WTC11 (cell line): ENCODE measurements at regions not wholly inside any gene's neighbourhood (a gene's known extent, or its start where the extent isn't known, plus 50 kb on each side); places are given as distances from the start of the nearest gene placed in this dataset.

ENCODE experiments used
- ATAC-seq: fragments of 200-7000 bp; cut with Tn5 transposase; 2 replicates; pipeline ENCODE4 v1.10.0; 2021; ENCODE audit warnings: mild to moderate bottlenecking, moderate library complexity
- CTCF ChIA-PET: fragments of 300-600 bp; sonication (Branson Sonifier 250); formaldehyde crosslinking; loops from one replicate; lab custom pipeline; 2021; ENCODE audit warnings: antibody characterized with exemption; lab: Charles Lee
- POLR2A ChIA-PET: fragments of 350-600 bp; sonication (Branson Sonifier 250); formaldehyde crosslinking; loops from one replicate; lab custom pipeline; 2021; ENCODE audit warnings: antibody characterized with exemption; lab: Charles Lee
- DNase-seq: peaks from one replicate; pipeline ENCODE4 v3.0.0; 2021; ENCODE audit warnings: low spot score
- H3K27ac Mint-ChIP-seq: 2 replicates; pipeline ENCODE4 v1.8.0; 2021; ENCODE audit warnings: mixed read lengths
- H3K27me3 Mint-ChIP-seq: 2 replicates; pipeline ENCODE4 v1.8.0; 2021; ENCODE audit warnings: low read depth, mild to moderate bottlenecking, moderate library complexity, mixed read lengths
- H3K36me3 Mint-ChIP-seq: 2 replicates; pipeline ENCODE4 v1.8.0; 2021; ENCODE audit warnings: mixed read lengths
- H3K4me1 Mint-ChIP-seq: 2 replicates; pipeline ENCODE4 v1.8.0; 2022; ENCODE audit warnings: mixed read lengths
- H3K4me3 Mint-ChIP-seq: 2 replicates; pipeline ENCODE4 v1.8.0; 2021; ENCODE audit warnings: mild to moderate bottlenecking, moderate library complexity, mixed read lengths
- H3K9me3 Mint-ChIP-seq: 2 replicates; pipeline ENCODE4 v1.8.0; 2021; ENCODE audit warnings: mixed read lengths
- CREM ChIP-seq: sonication (generic); formaldehyde crosslinking; IDR thresholded peaks from 2 replicates; pipeline ENCODE4 v1.8.1; 2022; ENCODE audit warnings: mild to moderate bottlenecking, missing genetic modification reagents, moderate library complexity
- ELF4 ChIP-seq: sonication (generic); formaldehyde crosslinking; IDR thresholded peaks from 2 replicates; pipeline ENCODE4 v1.8.1; 2022; ENCODE audit warnings: low read depth, mild to moderate bottlenecking, moderate library complexity, missing genetic modification reagents
- FOXJ3 ChIP-seq: sonication (generic); formaldehyde crosslinking; IDR thresholded peaks from 2 replicates; pipeline ENCODE4 v1.9.0; 2021; ENCODE audit warnings: missing genetic modification reagents, mild to moderate bottlenecking, borderline replicate concordance
- FOXK1 ChIP-seq: sonication (generic); formaldehyde crosslinking; IDR thresholded peaks from 2 replicates; pipeline ENCODE4 v1.8.0; 2022; ENCODE audit warnings: mild to moderate bottlenecking, moderate library complexity, missing genetic modification reagents
- FOXP1 ChIP-seq: sonication (generic); formaldehyde crosslinking; IDR thresholded peaks from 2 replicates; pipeline ENCODE4 v1.8.0; 2022; ENCODE audit warnings: missing genetic modification reagents, mild to moderate bottlenecking, moderate library complexity, borderline replicate concordance
- FOXP4 ChIP-seq: sonication (generic); formaldehyde crosslinking; IDR thresholded peaks from 2 replicates; pipeline ENCODE4 v1.8.0; 2022; ENCODE audit warnings: mild to moderate bottlenecking, missing genetic modification reagents
- GRHL2 ChIP-seq: fragments of 250-450 bp; sonication (Bioruptor Pico); IDR thresholded peaks from 2 replicates; pipeline ENCODE4 v1.8.0; 2022; ENCODE audit warnings: mild to moderate bottlenecking, moderate library complexity; ENCODE audit not compliant: insufficient replicate concordance, severe bottlenecking
- KAT7 ChIP-seq: sonication (generic); formaldehyde crosslinking; IDR thresholded peaks from 2 replicates; pipeline ENCODE4 v1.8.1; 2023; ENCODE audit warnings: missing genetic modification reagents, mild to moderate bottlenecking, borderline replicate concordance
- NFYB ChIP-seq: sonication (generic); formaldehyde crosslinking; conservative IDR thresholded peaks from 2 replicates; pipeline ENCODE4 v1.8.0; 2022; ENCODE audit warnings: low read depth, missing genetic modification reagents
- NR3C1 ChIP-seq: sonication (generic); formaldehyde crosslinking; conservative IDR thresholded peaks from 2 replicates; pipeline ENCODE4 v1.8.1; 2023; ENCODE audit warnings: low read depth, mild to moderate bottlenecking, missing genetic modification reagents
- PRDM15 ChIP-seq: sonication (generic); formaldehyde crosslinking; IDR thresholded peaks from 2 replicates; pipeline ENCODE4 v1.8.0; 2022; ENCODE audit warnings: missing genetic modification reagents
- RELA ChIP-seq: sonication (generic); formaldehyde crosslinking; IDR thresholded peaks from 2 replicates; pipeline ENCODE4 v1.8.1; 2022; ENCODE audit warnings: missing genetic modification reagents, mild to moderate bottlenecking, borderline replicate concordance
- TCF7 ChIP-seq: sonication (generic); formaldehyde crosslinking; IDR thresholded peaks from 2 replicates; pipeline ENCODE4 v1.8.0; 2022; ENCODE audit warnings: mild to moderate bottlenecking, low read depth, missing genetic modification reagents, moderate library complexity
- TP53 ChIP-seq: sonication (generic); formaldehyde crosslinking; IDR thresholded peaks from 2 replicates; pipeline ENCODE4 v1.8.1; 2023; ENCODE audit warnings: mild to moderate bottlenecking, missing genetic modification reagents
- ZBTB21 ChIP-seq: sonication (generic); formaldehyde crosslinking; IDR thresholded peaks from 2 replicates; pipeline ENCODE4 v1.8.1; 2023; ENCODE audit warnings: mild to moderate bottlenecking, missing genetic modification reagents, borderline replicate concordance
- ZNF416 ChIP-seq: fragments of 250-450 bp; sonication (Bioruptor Pico); IDR thresholded peaks from 2 replicates; pipeline ENCODE4 v1.9.0; 2021; ENCODE audit warnings: mild to moderate bottlenecking, inconsistent platforms
- ZNF423 ChIP-seq: fragments of 250-450 bp; sonication (Bioruptor Pico); IDR thresholded peaks from 2 replicates; pipeline ENCODE4 v2.1.2; 2022; ENCODE audit warnings: mild to moderate bottlenecking, moderate library complexity
- TF ChIP-seq, protein P1 (sequence below): sonication (generic); formaldehyde crosslinking; IDR thresholded peaks from 2 replicates; pipeline ENCODE4 v1.8.0; 2022; ENCODE audit warnings: mild to moderate bottlenecking, missing genetic modification reagents
- TF ChIP-seq, protein P2 (sequence below): sonication (generic); formaldehyde crosslinking; IDR thresholded peaks from 2 replicates; pipeline ENCODE4 v1.8.1; 2023; ENCODE audit warnings: mild to moderate bottlenecking, missing genetic modification reagents, borderline replicate concordance
- TF ChIP-seq, protein P3 (sequence below): sonication (generic); formaldehyde crosslinking; IDR thresholded peaks from 2 replicates; pipeline ENCODE4 v1.8.1; 2022; ENCODE audit warnings: low read depth, missing genetic modification reagents, borderline replicate concordance
- TF ChIP-seq, protein P4 (sequence below): sonication (generic); formaldehyde crosslinking; IDR thresholded peaks from 2 replicates; pipeline ENCODE4 v1.8.0; 2022; ENCODE audit warnings: mild to moderate bottlenecking, missing genetic modification reagents

GRCh38 chr11:32529994-32530588, 53.5 kb upstream of the EIF3M start (continued):
- no peak for TF ChIP-seq TCF7 (CRISPR knock-in tag)
- no peak for TF ChIP-seq GRHL2 (CRISPR knock-in tag)
- TF ChIP-seq FOXP1 (CRISPR knock-in tag) = no peak
- no peak for TF ChIP-seq FOXJ3 (CRISPR knock-in tag)

- POLR2A ChIA-PET = no interaction called here
- no peak overlapping the region for H3K4me3 Mint-ChIP-seq
- DNase-seq (no peak), ATAC-seq (no peak)
- H3K4me1 Mint-ChIP-seq = no peaks in the 10 kb centered on the region
- CTCF ChIA-PET = no interaction called here
- no peaks in the 10 kb centered on the region for H3K36me3 Mint-ChIP-seq
- H3K9me3 Mint-ChIP-seq = peaks cover 13% of the 10 kb centered on the region
- H3K27me3 Mint-ChIP-seq = no peaks in the 10 kb centered on the region
- H3K27ac Mint-ChIP-seq = no peak overlapping the region
- TF ChIP-seq NFYB (CRISPR knock-in tag) (no peak), ELF4 (no peak), RELA (no peak), FOXJ3 (CRISPR knock-in tag) (no peak), FOXP4 (no peak), TP53 (no peak), ZNF423 (no peak), ZBTB21 (CRISPR knock-in tag) (no peak), PRDM15 (CRISPR knock-in tag) (no peak), ZNF416 (CRISPR knock-in tag) (no peak), FOXK1 (no peak), CREM (CRISPR knock-in tag) (no peak), NR3C1 (CRISPR knock-in tag) (no peak), KAT7 (CRISPR knock-in tag) (no peak)
- TF ChIP-seq, protein P1, sequence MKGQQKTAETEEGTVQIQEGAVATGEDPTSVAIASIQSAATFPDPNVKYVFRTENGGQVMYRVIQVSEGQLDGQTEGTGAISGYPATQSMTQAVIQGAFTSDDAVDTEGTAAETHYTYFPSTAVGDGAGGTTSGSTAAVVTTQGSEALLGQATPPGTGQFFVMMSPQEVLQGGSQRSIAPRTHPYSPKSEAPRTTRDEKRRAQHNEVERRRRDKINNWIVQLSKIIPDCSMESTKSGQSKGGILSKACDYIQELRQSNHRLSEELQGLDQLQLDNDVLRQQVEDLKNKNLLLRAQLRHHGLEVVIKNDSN (CRISPR knock-in tag) = no peak
- TF ChIP-seq, protein P2, sequence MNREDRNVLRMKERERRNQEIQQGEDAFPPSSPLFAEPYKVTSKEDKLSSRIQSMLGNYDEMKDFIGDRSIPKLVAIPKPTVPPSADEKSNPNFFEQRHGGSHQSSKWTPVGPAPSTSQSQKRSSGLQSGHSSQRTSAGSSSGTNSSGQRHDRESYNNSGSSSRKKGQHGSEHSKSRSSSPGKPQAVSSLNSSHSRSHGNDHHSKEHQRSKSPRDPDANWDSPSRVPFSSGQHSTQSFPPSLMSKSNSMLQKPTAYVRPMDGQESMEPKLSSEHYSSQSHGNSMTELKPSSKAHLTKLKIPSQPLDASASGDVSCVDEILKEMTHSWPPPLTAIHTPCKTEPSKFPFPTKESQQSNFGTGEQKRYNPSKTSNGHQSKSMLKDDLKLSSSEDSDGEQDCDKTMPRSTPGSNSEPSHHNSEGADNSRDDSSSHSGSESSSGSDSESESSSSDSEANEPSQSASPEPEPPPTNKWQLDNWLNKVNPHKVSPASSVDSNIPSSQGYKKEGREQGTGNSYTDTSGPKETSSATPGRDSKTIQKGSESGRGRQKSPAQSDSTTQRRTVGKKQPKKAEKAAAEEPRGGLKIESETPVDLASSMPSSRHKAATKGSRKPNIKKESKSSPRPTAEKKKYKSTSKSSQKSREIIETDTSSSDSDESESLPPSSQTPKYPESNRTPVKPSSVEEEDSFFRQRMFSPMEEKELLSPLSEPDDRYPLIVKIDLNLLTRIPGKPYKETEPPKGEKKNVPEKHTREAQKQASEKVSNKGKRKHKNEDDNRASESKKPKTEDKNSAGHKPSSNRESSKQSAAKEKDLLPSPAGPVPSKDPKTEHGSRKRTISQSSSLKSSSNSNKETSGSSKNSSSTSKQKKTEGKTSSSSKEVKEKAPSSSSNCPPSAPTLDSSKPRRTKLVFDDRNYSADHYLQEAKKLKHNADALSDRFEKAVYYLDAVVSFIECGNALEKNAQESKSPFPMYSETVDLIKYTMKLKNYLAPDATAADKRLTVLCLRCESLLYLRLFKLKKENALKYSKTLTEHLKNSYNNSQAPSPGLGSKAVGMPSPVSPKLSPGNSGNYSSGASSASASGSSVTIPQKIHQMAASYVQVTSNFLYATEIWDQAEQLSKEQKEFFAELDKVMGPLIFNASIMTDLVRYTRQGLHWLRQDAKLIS (CRISPR knock-in tag) = no peak
- TF ChIP-seq, protein P3, sequence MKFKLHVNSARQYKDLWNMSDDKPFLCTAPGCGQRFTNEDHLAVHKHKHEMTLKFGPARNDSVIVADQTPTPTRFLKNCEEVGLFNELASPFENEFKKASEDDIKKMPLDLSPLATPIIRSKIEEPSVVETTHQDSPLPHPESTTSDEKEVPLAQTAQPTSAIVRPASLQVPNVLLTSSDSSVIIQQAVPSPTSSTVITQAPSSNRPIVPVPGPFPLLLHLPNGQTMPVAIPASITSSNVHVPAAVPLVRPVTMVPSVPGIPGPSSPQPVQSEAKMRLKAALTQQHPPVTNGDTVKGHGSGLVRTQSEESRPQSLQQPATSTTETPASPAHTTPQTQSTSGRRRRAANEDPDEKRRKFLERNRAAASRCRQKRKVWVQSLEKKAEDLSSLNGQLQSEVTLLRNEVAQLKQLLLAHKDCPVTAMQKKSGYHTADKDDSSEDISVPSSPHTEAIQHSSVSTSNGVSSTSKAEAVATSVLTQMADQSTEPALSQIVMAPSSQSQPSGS (CRISPR knock-in tag) = no peak
- TF ChIP-seq, protein P4, sequence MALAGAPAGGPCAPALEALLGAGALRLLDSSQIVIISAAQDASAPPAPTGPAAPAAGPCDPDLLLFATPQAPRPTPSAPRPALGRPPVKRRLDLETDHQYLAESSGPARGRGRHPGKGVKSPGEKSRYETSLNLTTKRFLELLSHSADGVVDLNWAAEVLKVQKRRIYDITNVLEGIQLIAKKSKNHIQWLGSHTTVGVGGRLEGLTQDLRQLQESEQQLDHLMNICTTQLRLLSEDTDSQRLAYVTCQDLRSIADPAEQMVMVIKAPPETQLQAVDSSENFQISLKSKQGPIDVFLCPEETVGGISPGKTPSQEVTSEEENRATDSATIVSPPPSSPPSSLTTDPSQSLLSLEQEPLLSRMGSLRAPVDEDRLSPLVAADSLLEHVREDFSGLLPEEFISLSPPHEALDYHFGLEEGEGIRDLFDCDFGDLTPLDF = no peak
Observed at GRCh38 chr11:32527261-32528175, 56.1 kb upstream of the EIF3M start.
